ENCODE measurements at regions not wholly inside any gene's neighbourhood (a gene's known extent, or its start where the extent isn't known, plus 50 kb on each side); places are given as distances from the start of the nearest gene placed in this dataset.

DNA sequence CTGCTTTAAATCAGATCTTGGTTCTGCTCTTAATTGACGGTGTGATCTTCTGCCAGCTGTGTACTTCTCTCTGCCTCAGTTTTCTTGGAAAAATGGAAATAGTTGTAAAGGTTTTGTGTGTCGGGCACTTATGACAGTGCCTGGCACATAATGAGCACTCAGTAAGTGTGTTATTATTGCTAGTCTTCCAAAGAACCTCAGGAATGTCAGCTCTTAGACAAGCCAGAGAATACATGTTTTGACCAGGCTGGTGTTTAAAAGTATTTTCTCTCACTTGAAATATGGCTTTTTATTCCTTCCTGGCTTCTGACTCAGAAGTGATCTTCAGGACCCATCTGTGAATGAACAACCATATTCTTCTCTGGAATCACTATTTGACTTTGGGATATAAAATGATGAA is 304.1 kb downstream of the SNAPC1 start:
- intact Hi-C loops (cut with micrococcal nuclease) = loop anchor here (10.0 kb wide), 1 partner anchor 48 kb away; no protein-coding TSS in a partner anchor
- Histone ChIP-seq H3K4me3 (ENCODE audit: control extremely low read depth in 1 of 5, extremely low read depth in 1 of 5, insufficient read depth in 1 of 5, low read depth in 2 of 5, low read length in 4 of 5) (no peak overlapping the region), H3K36me3 (replicated peaks in 1 of 2; ENCODE audit: control extremely low read depth in 1 of 2, control insufficient read depth in 1 of 2, extremely low read depth in 1 of 2, insufficient read depth in 2 of 2, low read length in 1 of 2) (no peaks in the 10 kb centered on the region), H3K4me1 (ENCODE audit: control insufficient read depth in 2 of 2, insufficient read depth in 2 of 2, low read length in 2 of 2) (peaks cover 19 to 23% of the 10 kb centered on the region in 2 donors), H3K27ac (ENCODE audit: low read length in 2 of 2) (no peak overlapping the region), H3K27me3 (replicated peaks in 1 of 4; ENCODE audit: control extremely low read depth in 1 of 4, control insufficient read depth in 3 of 4, insufficient read depth in 4 of 4, low read length in 3 of 4) (no peaks in the 10 kb centered on the region), H3K9ac (ENCODE audit: low read length) (no peak overlapping the region), H3K9me3 (ENCODE audit: control extremely low read depth in 1 of 3, control insufficient read depth in 2 of 3, insufficient read depth in 1 of 3, low read length in 2 of 3) (no peaks in the 10 kb centered on the region), H4K20me1 (ENCODE audit: control insufficient read depth, insufficient read depth, low read length, poor library complexity, severe bottlenecking) (no peaks in the 10 kb centered on the region), H2AFZ (ENCODE audit: insufficient read depth, low read depth, low read length, poor library complexity, severe bottlenecking) (no peak overlapping the region), H3K79me2 (ENCODE audit: control insufficient read depth, insufficient read depth, low read length) (no peaks in the 10 kb centered on the region), H3K4me2 (replicated peaks; ENCODE audit: low read depth, low read length, poor library complexity, severe bottlenecking) (no peak overlapping the region)
- no peak for TF ChIP-seq CTCF (IDR thresholded peaks at IDR 0.05)
- TF ChIP-seq EZH2 (IDR thresholded peaks at IDR 0.05; ENCODE audit: borderline replicate concordance, insufficient read depth, low read depth, low read length, poor library complexity, severe bottlenecking) = no peak
- ATAC-seq (ENCODE audit: low read depth) = no peak
- ChIA-PET CTCF (no interaction called here), POLR2A (no interaction called here)
- no peaks in the 10 kb centered on the region for H3K9me3 Mint-ChIP-seq (ENCODE audit: insufficient read depth)
- H3K4me3 Mint-ChIP-seq = no peak overlapping the region
- no peak for DNase-seq
- no peaks in the 10 kb centered on the region for H3K27me3 Mint-ChIP-seq
- no peak overlapping the region for H3K27ac Mint-ChIP-seq
- H3K4me1 Mint-ChIP-seq = peaks cover 22% of the 10 kb centered on the region
- WGBS (ENCODE audit: insufficient coverage) = 100% methylated on average over 1 of the region's 2 CpGs

DNA sequence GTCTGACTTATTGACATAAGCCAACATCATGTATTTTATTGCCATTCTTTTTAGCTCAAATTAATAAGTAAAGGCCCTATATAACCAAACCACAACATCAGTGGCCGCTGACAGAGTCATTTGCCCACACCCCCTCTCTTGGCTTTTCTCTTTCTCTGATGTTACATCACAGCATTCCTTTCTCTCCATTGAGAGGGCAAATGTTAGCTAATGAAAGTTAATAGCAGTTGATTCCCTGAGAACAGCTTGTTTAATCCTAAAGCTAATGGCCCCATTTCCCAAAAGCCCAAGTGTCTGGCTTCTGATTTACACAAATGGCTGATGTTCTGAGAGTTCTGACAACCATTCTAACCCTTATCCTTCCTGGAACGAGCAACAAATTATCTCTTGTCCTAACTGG is 308.8 kb downstream of the SNAPC1 start:
- no peaks in the 10 kb centered on the region for H3K36me3 ChIP-seq (replicated peaks in 1 of 2; ENCODE audit: control extremely low read depth in 1 of 2, control insufficient read depth in 1 of 2, extremely low read depth in 1 of 2, insufficient read depth in 2 of 2, low read length in 1 of 2)
- ChIA-PET POLR2A (no interaction called here), CTCF (no interaction called here)
- Mint-ChIP-seq H3K4me1 (peaks cover 3% of the 10 kb centered on the region), H3K4me3 (no peak overlapping the region), H3K27me3 (no peaks in the 10 kb centered on the region), H3K9me3 (ENCODE audit: insufficient read depth) (no peaks in the 10 kb centered on the region), H3K27ac (no peak overlapping the region)
- no peaks in the 10 kb centered on the region for H3K4me1 ChIP-seq (ENCODE audit: control insufficient read depth in 2 of 2, insufficient read depth in 2 of 2, low read length in 2 of 2)
- H3K9me3 ChIP-seq (ENCODE audit: control extremely low read depth in 1 of 3, control insufficient read depth in 2 of 3, insufficient read depth in 1 of 3, low read length in 2 of 3) = no peaks in the 10 kb centered on the region
- no peak overlapping the region for H3K4me2 ChIP-seq (replicated peaks; ENCODE audit: low read depth, low read length, poor library complexity, severe bottlenecking)
- no peak for DNase-seq
- H2AFZ ChIP-seq (ENCODE audit: insufficient read depth, low read depth, low read length, poor library complexity, severe bottlenecking) = no peak overlapping the region
- H3K9ac ChIP-seq (ENCODE audit: low read length) = no peak overlapping the region
- H4K20me1 ChIP-seq (ENCODE audit: control insufficient read depth, insufficient read depth, low read length, poor library complexity, severe bottlenecking) = no peaks in the 10 kb centered on the region
- TF ChIP-seq EZH2 (IDR thresholded peaks at IDR 0.05; ENCODE audit: borderline replicate concordance, insufficient read depth, low read depth, low read length, poor library complexity, severe bottlenecking) (no peak), CTCF (IDR thresholded peaks at IDR 0.05) (no peak)
- H3K27me3 ChIP-seq (replicated peaks in 1 of 4; ENCODE audit: control extremely low read depth in 1 of 4, control insufficient read depth in 3 of 4, insufficient read depth in 4 of 4, low read length in 3 of 4) = no peaks in the 10 kb centered on the region
- H3K4me3 ChIP-seq (ENCODE audit: control extremely low read depth in 1 of 5, extremely low read depth in 1 of 5, insufficient read depth in 1 of 5, low read depth in 2 of 5, low read length in 4 of 5) = no peak overlapping the region
- no peak overlapping the region for H3K27ac ChIP-seq (ENCODE audit: low read length in 2 of 2)
- ATAC-seq (ENCODE audit: low read depth) = no peak
- no peaks in the 10 kb centered on the region for H3K79me2 ChIP-seq (ENCODE audit: control insufficient read depth, insufficient read depth, low read length)
- no CpG with 5 or more reads among the region's 2 CpGs for WGBS (ENCODE audit: insufficient coverage)
- intact Hi-C loops (cut with micrococcal nuclease) = no loop called here
